Epidermal melanocyte (primary cell): ENCODE measurements at regions not wholly inside any gene's neighbourhood (a gene's known extent, or its start where the extent isn't known, plus 50 kb on each side); places are given as distances from the start of the nearest gene placed in this dataset.
"Not testable (repeated sequence)": the region's sequence is repeated elsewhere in the genome, so short reads cannot be mapped to it uniquely, and the experiment has no call there.

Experiments
- DNase-seq: peaks from one replicate; pipeline ENCODE4 v3.0.0; 2011; ENCODE audit warnings: low spot score; ENCODE audit not compliant: insufficient read length

DNA sequence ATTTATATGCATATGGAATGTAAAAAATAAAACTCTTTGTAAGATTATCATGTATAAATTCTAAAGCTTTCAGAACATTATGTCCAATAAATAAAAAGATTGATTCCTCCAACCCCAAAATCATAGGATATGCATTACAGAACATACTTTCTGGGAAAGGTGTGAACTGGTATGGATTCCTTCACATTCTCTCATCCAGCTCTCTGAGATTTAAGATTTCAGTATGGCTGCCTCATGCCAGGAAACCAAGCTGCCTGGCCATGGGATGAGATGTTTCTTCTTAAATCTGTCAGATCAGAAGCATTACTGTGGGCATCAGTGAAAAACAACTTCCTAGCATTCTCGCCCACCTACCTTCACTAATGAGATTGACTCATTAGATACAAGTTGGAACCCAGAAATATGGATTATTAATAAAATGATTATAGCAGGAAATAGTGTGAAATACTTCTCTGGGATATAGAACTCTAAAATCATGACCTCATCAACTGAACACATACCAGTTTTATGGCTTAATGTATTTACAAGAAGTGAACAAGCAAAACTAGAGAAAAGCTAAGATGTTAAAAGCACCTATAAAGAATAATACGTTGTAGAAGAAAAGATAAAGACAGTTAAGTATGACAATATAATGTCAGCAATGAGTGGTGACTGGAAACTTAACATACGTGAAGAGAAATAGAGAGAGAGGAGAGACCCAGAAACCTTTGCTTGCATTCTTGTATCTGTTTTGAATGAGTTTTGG, 171.6 kb upstream of the PHACTR1 start:
- no peak for DNase-seq

DNA sequence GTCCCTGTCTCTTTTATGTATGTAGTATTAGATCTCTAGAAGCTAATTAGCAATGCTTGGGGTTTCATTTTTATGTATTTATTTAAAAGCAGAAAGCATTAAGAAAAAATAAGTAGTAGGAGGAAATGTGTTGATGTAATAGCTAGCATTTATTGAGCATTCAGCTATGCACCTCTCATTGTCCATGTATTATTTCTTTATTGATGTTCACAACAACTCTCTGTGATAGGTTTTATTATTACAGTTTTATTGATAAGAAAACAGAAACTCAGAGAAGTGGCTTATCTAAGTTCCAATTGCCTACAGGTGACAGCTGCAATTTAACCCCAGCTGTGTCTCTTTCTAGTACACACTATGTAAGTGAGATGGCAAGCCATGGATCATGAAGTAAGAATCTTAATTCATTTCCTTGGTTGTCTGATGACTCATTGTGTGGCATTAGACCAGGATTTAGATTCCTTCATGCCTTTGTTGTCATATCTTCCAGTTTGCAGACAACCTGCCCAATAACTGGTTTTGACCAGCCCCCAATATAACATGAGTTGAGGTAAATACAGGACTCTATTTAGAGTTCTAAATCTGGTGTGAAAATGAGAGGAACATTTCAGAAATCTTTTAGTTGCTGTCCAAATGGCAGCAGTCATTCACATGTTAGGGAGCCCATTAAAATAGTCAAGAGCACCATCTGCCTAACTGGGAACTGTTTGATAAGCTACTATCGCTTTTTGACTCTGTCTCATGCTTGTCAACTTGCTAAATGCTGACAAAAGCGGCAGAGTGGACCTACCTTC, 170.8 kb upstream of the PHACTR1 start:
- peak; percentile 43 for DNase-seq

- no peak for DNase-seq
These were observed 170.1 kb upstream of the PHACTR1 start for GRCh38 chr6:12546410-12547002.

DNA sequence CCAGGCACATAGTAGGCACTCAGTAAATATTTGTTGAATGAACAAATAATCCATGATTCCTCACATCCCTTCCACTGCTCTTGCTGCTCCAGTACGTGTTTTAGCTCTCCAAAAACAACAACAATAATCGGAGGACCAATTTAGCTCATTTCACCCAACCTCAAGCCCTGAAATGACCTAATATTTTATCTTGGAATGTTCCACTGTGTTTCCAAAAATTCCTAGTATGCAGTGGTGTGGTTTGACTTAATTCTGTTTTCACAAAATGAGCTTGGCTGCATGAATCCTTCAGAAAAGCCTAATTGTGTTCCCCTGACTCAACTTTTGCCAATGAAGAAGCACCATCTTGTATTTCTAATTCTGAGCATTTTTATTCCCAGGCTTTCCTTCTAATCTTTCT, 168.0 kb upstream of the PHACTR1 start:
- DNase-seq, result no peak

DNA sequence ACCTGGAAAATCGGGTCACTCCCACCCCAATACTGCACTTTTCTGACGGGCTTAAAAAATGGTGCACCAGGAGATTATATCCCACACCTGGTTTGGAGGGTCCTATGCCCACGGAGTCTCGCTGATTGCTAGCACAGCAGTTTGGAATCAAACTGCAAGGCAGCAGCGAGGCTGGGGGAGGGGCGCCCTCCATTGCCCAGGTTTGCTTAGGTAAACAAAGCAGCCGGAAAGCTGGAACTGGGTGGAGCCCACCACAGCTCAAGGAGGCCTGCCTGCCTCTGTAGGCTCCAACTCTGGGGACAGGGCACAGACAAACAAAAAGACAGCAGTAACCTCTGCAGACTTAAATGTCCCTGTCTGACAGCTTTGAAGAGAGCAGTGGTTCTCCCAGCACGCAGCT, 167.1 kb upstream of the PHACTR1 start:
- not testable (repeated sequence) for DNase-seq

GRCh38 chr6:12554820-12555219, 161.7 kb upstream of the PHACTR1 start:
- not testable (repeated sequence) for DNase-seq

DNA sequence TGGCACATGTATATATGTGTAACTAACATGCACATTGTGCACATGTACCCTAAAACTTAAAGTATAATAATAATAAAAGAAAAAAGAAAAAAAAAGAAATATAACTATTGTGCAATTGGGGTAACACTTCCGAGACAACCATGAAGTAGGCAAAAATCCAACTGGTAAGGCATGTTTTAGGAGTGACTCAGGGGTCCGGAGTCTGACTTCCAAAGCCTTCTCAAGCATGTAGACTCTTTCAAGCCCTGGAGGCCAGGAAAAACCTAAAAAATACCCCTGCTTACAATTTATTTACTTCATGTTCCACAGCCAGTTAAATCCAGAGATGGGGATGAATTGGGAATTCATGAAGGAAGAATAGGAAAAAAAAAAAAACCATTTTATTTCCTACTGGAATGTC, 161.3 kb upstream of the PHACTR1 start:
- no peak for DNase-seq

DNA sequence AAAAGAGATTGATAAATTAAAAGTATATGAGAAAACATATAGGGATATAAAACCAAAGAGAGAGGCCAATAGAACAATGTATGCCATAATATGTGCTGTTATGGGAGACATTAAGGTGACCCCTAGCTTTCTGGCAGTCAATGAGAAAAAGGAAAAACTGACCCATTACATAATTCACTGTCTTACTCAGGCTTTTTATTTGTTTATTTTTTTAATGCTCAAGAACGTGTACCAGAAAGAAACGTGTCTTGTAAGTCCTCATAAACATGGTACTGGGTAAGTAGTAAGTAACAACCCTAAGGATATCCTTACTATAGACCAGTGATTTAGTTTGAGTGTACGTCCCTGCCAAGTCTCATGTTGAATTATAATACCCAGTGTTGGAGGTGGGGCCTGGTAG, 160.8 kb upstream of the PHACTR1 start:
- no peak for DNase-seq

DNA sequence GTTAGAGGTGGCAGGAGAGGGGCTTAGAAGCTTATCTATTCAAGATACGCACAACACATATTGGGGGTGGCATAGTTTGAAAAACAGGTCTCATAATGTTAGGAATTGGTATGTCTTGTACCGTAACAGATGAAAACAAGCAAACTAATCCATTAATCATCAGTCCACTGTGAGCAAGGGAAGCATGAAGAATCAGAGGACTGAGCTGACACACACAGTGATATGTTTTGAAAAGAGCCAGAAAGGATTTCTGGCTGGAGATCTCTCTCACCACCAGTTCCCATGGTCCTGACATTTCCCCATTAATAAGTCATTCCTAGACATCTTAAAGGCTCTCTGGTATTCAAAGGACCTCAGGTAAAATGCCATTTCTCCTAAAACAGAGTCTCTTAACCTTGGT, 158.8 kb upstream of the PHACTR1 start:
- DNase-seq, result no peak

GRCh38 chr6:12560315-12560714, 156.3 kb upstream of the PHACTR1 start:
- no peak for DNase-seq

DNA sequence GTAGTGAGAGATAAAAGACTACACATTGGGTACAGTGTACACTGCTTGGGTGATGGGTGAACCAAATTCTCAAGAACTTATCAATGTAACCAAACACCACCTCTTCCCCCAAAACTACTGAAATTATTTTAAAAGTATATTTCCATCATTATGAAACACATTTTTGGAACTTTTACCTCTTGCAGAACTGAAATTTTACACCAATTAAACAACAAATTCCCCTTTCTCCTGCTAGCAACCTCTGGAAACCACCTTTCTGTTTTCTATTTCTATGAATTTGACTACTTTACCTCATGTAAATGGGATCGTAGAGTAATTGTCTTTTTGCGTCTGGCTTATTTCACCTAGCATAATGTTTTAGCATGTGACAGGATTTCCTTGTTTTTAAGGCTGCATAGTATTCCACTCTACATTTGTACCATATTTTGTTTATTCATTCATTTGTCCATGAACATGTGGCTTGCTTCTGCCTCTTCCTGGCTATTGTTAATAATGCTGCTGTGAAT, 149.9 kb upstream of the PHACTR1 start:
- no peak for DNase-seq

GRCh38 chr6:12567682-12568081, 148.9 kb upstream of the PHACTR1 start:
- no peak for DNase-seq

DNA sequence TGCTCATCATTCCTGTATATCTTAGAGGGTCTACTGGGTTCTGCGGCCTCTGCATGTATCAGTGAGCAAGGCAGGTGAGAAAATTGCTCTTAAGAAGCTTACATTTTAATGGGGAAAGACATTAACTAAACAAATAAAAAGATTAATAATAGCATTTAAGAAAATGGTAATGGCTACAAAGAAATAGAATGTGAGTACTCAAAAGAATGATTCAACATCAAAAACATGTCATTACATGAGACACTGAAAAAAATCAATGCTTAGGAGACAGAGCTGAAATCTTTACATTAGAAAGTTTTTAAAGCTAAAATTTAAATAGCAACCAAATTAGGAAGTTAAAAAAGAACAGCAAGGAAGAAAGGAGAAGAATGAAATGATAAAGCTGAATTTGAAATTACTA, 146.9 kb upstream of the PHACTR1 start:
- DNase-seq, result no peak

DNA sequence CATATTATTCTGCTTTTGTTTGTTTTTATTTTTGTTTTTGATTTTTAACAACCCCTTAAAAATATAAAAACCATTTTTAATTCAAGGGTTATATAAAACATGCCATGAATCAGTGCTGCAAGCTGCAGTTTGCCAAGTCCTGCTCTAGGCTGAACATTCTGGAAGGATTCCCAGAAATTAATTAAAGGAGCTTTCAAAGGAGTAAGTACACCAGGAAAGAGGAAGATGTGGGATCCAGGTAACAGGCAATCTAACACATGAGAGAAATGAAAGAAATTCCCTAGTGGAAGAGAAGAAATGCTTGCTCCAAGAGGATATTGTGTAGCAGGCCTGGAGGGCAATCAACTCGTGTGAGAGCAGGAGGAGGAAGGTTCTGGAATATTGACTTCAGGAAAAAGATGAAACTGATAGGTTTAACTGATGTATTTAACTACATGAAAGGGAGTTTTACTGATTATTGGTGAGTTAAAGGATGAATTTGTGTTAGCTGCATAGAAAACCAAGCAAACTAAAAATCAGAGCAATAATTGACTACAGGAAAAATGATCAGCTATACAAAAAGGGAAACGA, 146.0 kb upstream of the PHACTR1 start:
- DNase-seq, result no peak

- peak; percentile 51 for DNase-seq
These were observed 143.4 kb upstream of the PHACTR1 start for GRCh38 chr6:12572896-12573827.

GRCh38 chr6:12575961-12576360, 140.6 kb upstream of the PHACTR1 start:
- no peak for DNase-seq

DNA sequence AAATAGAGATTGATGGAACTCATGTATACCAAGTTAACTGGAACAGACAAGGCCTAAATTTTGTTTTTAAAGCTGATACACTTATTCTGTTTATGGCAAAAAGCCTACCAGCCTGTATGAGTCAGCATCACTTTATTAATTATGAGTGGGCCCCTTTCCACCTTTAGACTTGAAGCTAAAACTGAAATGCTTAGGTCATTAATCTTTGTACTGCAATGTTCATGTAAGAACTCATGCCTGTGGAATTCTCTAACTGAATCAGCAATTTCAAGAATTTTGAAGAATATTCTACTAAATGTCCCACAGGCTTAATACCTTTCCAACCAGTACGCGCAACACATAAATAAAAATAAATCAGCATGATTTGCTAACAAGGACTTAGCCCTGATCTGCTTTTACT, 140.2 kb upstream of the PHACTR1 start:
- DNase-seq, result no peak

- DNase-seq, result no peak
These were observed 139.3 kb upstream of the PHACTR1 start for GRCh38 chr6:12577124-12577850.

- no peak for DNase-seq
These were observed 138.5 kb upstream of the PHACTR1 start for GRCh38 chr6:12578097-12578496.

DNA sequence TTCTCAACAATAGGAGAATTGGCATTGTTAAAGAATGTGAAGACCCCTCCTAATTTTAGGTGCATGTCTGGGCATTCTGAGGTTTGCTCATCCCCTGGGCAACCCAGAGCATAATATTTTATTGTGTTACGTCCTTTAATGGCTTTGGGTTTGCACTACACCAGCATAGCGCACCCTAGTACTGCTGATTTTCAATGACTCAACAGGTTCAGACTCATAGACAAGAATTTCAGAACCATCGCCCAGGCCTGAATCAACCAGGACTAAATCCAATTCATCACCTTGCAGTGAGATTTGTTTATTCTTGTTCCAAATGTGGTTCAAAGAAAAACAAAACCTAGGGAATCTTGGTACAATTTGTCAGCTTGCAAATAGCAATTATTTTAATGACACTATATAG, 137.8 kb upstream of the PHACTR1 start:
- DNase-seq, result no peak
